CD4-positive, alpha-beta T cell (primary cell): ENCODE measurements at regions not wholly inside any gene's neighbourhood (a gene's known extent, or its start where the extent isn't known, plus 50 kb on each side); places are given as distances from the start of the nearest gene placed in this dataset.

ENCODE experiments used
- ATAC-seq: fragments of 200-7000 bp; cut with Tn5 transposase; one replicate; pipeline ENCODE4 v1.10.0; 2022; ENCODE audit warnings: mild to moderate bottlenecking; ENCODE audit not compliant: poor library complexity
- CTCF ChIA-PET: fragments of 350-600 bp; sonication (Branson Sonifier 250); formaldehyde crosslinking; loops from one replicate; lab custom pipeline; 2021; ENCODE audit warnings: antibody characterized with exemption, inconsistent platforms; lab: Charles Lee
- POLR2A ChIA-PET: fragments of 350-600 bp; sonication (Branson Sonifier 250); formaldehyde crosslinking; loops from one replicate; lab custom pipeline; 2021; ENCODE audit warnings: antibody characterized with exemption, inconsistent platforms; lab: Charles Lee
- DNase-seq, 14 experiments: peaks; one replicate each; pipeline ENCODE4 v3.0.0-alpha.2; 2013 to 2020; ENCODE audit warnings: mixed read lengths in 2 of 14
- H3K27ac ChIP-seq, 2 donors: one replicate each; pipeline versions ENCODE4 v1.5.1 to v1.7.0; 2013; ENCODE audit warnings: low read length in 2 of 2, low read depth in 1 of 2, mild to moderate bottlenecking in 1 of 2
- H3K27me3 ChIP-seq, 2 experiments: 1 replicate in 1 of 2; 2 replicates in 1 of 2; pipeline versions ENCODE4 v1.6.1 to v1.7.0; 2013; ENCODE audit warnings: low read length in 2 of 2, control low read depth in 1 of 2, mild to moderate bottlenecking in 1 of 2, moderate library complexity in 1 of 2; ENCODE audit not compliant: insufficient read depth in 2 of 2, control insufficient read depth in 1 of 2
- H3K36me3 ChIP-seq: one replicate; pipeline ENCODE4 v1.6.1; 2013; ENCODE audit warnings: low read length, control low read depth; ENCODE audit not compliant: insufficient read depth
- H3K4me1 ChIP-seq: one replicate; pipeline ENCODE4 v1.6.1; 2013; ENCODE audit warnings: low read length, control low read depth; ENCODE audit not compliant: insufficient read depth
- H3K4me3 ChIP-seq: one replicate; pipeline ENCODE4 v1.5.1; 2013; ENCODE audit warnings: mild to moderate bottlenecking, low read length, moderate library complexity
- H3K9me3 ChIP-seq, 2 experiments: 1 replicate in 1 of 2; 2 replicates in 1 of 2; pipeline versions ENCODE4 v1.6.1 to v1.7.0; 2013; ENCODE audit warnings: low read length in 2 of 2, mild to moderate bottlenecking in 2 of 2, control low read depth in 1 of 2, moderate library complexity in 1 of 2; ENCODE audit not compliant: control insufficient read depth in 1 of 2, insufficient read depth in 1 of 2
- H3K27ac Mint-ChIP-seq: one replicate; pipeline ENCODE4 v1.8.0; 2020; ENCODE audit warnings: mixed read lengths
- H3K27me3 Mint-ChIP-seq: one replicate; pipeline ENCODE4 v1.8.0; 2021; ENCODE audit warnings: mixed read lengths
- H3K36me3 Mint-ChIP-seq: one replicate; pipeline ENCODE4 v1.8.0; 2021; ENCODE audit warnings: low read depth, mixed read lengths
- H3K4me1 Mint-ChIP-seq: one replicate; pipeline ENCODE4 v1.8.0; 2021; ENCODE audit warnings: low read depth, mixed read lengths
- H3K4me3 Mint-ChIP-seq: one replicate; pipeline ENCODE4 v1.8.0; 2020; ENCODE audit warnings: mild to moderate bottlenecking, mixed read lengths
- H3K9me3 Mint-ChIP-seq: one replicate; pipeline ENCODE4 v1.8.0; 2020; ENCODE audit warnings: mixed read lengths
- intact Hi-C, 2 experiments: fragments of 100-400 bp; cut with DNase I in 1 of 2; cut with micrococcal nuclease in 1 of 2; formaldehyde crosslinking; loops; one replicate each; pipeline versions ENCODE4 v1.15.1 to v1.9.0; 2023 to 2025; cut with DNase I, micrococcal nuclease
- TF ChIP-seq, protein P1 (sequence below): fragments of 200-600 bp; IDR thresholded peaks from one replicate; pipeline ENCODE4 v1.8.0; 2022; ENCODE audit warnings: antibody characterized with exemption, mild to moderate bottlenecking

DNA sequence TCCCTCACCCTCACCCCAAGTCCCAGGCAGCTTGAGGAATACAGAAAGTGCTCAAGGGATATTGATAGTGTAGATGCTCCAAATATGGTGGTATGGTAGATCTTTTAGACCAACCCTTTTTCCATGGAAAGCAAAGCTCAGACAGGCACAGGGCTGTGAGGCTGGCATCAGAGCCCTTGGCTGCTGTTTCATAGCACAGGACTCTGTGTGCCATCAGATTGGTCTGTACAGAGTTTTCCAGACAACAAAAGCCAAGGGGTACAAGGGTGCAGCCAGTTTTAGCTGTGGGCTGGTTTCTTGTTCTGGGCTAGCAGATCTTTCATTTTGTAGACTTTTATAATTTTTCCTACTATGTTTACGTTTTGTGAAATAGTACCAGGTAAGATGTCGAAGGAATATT, 296.9 kb upstream of the TNP1 start:
- H3K27me3 ChIP-seq: no peaks in the 10 kb centered on the region
- TF ChIP-seq, protein P1, sequence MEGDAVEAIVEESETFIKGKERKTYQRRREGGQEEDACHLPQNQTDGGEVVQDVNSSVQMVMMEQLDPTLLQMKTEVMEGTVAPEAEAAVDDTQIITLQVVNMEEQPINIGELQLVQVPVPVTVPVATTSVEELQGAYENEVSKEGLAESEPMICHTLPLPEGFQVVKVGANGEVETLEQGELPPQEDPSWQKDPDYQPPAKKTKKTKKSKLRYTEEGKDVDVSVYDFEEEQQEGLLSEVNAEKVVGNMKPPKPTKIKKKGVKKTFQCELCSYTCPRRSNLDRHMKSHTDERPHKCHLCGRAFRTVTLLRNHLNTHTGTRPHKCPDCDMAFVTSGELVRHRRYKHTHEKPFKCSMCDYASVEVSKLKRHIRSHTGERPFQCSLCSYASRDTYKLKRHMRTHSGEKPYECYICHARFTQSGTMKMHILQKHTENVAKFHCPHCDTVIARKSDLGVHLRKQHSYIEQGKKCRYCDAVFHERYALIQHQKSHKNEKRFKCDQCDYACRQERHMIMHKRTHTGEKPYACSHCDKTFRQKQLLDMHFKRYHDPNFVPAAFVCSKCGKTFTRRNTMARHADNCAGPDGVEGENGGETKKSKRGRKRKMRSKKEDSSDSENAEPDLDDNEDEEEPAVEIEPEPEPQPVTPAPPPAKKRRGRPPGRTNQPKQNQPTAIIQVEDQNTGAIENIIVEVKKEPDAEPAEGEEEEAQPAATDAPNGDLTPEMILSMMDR: no peak
- no peak overlapping the region for H3K4me3 Mint-ChIP-seq
- H3K4me1 Mint-ChIP-seq: peaks cover 8% of the 10 kb centered on the region
- H3K4me3 ChIP-seq: no peak overlapping the region
- H3K9me3 Mint-ChIP-seq: no peaks in the 10 kb centered on the region
- ChIA-PET POLR2A (no interaction called here), CTCF (no interaction called here)
- intact Hi-C loops: no loop called here
- H3K36me3 ChIP-seq: no peaks in the 10 kb centered on the region
- ATAC-seq: no peak
- peaks cover 4% of the 10 kb centered on the region for H3K27me3 Mint-ChIP-seq
- no peaks in the 10 kb centered on the region for H3K36me3 Mint-ChIP-seq
- no peak overlapping the region for H3K27ac Mint-ChIP-seq
- no peaks in the 10 kb centered on the region for H3K9me3 ChIP-seq
- no peak overlapping the region for H3K27ac ChIP-seq
- H3K4me1 ChIP-seq: no peaks in the 10 kb centered on the region
- no peak for DNase-seq

DNA sequence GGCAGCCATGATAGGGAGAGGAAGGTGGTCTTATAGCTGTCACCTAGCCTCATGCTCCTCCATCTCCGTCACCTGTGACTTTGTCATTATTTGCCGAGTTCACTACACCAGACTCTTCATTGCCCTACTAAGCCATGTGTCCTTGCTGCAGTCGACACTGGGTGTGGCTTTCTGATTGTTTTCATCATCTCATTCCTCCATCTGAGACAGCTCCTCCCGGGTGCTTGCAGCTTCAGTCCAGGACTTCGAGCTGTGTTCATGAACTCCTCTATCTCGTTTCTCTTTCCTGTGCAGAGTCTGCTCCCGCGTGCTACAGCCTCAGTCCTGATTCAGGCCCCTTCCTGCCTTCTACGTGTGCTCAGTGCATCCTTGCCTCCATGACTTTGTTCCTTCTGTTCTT, 295.1 kb upstream of the TNP1 start:
- DNase-seq: no peak
- Histone ChIP-seq H3K4me1 (no peaks in the 10 kb centered on the region), H3K9me3 (no peaks in the 10 kb centered on the region), H3K27me3 (no peaks in the 10 kb centered on the region), H3K36me3 (no peaks in the 10 kb centered on the region), H3K27ac (no peak overlapping the region), H3K4me3 (no peak overlapping the region)
- TF ChIP-seq, protein P1: no peak
- intact Hi-C loops: no loop called here
- POLR2A ChIA-PET: no interaction called here
- Mint-ChIP-seq H3K27me3 (peaks cover 4% of the 10 kb centered on the region), H3K4me3 (no peak overlapping the region), H3K4me1 (no peaks in the 10 kb centered on the region), H3K27ac (no peak overlapping the region), H3K36me3 (no peaks in the 10 kb centered on the region), H3K9me3 (no peaks in the 10 kb centered on the region)
- CTCF ChIA-PET: no interaction called here
- no peak for ATAC-seq

- Mint-ChIP-seq H3K36me3 (no peaks in the 10 kb centered on the region), H3K27ac (no peak overlapping the region), H3K27me3 (peaks cover 3% of the 10 kb centered on the region), H3K9me3 (no peaks in the 10 kb centered on the region), H3K4me3 (no peak overlapping the region), H3K4me1 (no peaks in the 10 kb centered on the region)
- DNase-seq: no peak
- no peaks in the 10 kb centered on the region for H3K36me3 ChIP-seq
- POLR2A ChIA-PET: no interaction called here
- CTCF ChIA-PET: no interaction called here
- no peak for ATAC-seq
- intact Hi-C loops: no loop called here
- no peaks in the 10 kb centered on the region for H3K9me3 ChIP-seq
- no peak overlapping the region for H3K27ac ChIP-seq
- H3K4me1 ChIP-seq: no peaks in the 10 kb centered on the region
- no peaks in the 10 kb centered on the region for H3K27me3 ChIP-seq
- H3K4me3 ChIP-seq: no peak overlapping the region
- TF ChIP-seq, protein P1: no peak
Measured at GRCh38 chr2:217153510-217153909, 293.6 kb upstream of the TNP1 start.
